ENCODE measurements at regions not wholly inside any gene's neighbourhood (a gene's known extent, or its start where the extent isn't known, plus 50 kb on each side); places are given as distances from the start of the nearest gene placed in this dataset.

DNA sequence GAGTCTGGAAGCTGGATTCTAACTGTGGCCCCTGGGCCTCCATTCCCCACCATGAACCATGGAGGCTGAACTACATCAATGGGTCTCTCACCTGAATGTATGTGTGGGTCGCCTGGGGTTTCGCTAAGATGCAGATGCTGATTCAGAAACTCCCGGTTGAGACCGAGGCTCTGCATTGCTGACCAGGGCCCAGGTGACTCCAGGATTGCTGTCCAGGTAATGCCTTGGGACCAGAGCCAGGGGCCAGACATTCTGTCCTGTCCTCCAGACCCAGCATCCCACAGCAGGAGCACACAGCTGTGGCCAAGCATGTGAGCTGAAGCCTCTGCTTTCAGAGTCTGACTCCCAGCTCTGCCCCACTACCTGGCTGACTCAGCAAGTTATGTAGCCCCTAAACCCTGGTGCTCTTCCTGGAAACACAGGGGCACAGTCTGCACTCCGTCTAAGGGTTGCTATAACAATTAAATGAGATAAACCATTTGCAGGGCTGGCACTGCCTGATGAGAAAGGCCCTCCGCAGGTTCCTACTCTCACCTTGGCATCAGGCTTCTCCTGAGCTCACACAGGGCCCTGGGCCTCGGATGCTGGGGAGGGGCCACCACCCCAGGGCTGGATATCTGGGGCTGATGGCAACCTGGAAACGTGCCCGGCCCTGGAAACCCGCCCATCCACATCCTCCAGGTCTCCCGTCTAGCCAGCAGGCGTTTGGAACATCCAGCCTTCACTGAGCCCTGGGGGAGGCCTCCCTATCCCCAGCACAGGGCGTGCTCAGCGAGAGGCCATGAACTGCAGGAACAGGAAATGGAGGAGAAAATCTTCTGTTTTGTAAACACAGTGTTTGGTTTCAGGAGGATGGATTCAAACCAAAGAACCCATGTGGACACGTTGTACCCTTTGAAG is 175.7 kb downstream of the DLL1 start:
- DNase-seq (ENCODE audit: low spot score), result no peak

DNA sequence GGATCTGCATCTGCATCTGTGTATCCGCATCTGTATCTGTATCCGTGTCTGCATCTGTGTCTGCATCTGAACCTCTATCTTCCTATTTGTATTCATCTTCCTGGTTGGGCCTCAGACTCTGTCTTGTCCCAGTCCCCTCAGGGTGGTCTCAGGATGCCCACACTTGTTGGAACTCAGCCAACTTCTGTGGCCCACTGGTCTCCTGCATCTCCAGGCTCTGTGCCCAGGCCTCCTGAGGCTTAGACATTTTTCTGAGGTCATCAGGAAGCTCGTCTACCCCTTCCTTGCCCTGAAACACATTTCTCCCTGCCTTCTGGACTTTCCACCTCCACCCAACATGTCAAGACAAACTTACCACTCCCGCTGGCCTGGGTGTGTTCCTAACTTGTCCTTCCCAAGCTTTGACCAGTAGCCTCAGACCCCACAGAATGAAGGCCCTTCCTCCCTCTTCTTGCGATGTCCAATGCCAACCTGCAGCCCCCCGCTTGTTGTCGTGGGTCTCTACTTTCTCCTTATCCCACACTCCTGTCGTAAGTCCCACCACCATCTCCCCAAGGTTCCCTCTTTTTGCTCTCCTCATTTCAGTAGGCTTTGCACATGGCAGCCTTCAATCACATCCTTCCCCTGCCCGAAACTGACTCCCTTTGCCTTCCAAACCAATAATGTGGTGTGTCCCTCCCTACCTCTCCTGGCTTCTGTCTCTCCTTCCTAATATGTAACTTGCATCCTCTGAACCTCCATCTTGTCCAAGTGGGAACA is 176.5 kb downstream of the DLL1 start:
- no peak for DNase-seq (ENCODE audit: low spot score)

DNA sequence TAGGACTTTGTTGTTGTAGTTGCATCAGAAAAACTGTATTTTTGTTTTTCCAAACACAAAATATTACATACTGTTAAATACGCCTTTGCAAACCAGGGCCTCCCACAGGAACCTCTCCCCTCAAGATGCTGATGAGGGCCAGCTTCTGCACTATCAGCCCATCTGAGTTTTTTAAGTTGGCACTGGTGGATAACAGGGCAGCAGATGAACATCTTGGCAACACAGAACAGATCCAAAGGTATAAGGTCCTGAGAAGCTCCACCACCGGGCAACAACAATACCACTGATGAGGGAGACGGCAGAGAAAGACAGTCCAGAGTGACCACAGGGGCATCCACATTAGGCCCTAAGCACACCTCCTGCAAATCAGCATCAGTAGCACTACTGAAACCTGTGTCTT is 177.7 kb downstream of the DLL1 start:
- no peak for DNase-seq (ENCODE audit: low spot score)

DNA sequence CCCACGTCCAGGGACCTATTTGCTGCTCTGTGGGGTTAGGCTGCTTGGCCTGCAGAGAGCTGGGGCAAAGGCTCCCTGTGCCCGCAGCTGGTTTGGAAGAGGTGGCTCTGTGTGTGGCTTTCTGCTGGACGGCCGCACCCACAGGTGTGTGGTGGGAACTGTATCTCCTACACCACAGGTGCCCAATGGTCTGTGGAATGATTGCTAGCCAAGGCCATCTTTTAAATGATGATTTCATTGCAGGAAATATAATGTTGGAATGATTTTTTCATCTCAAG is 178.4 kb downstream of the DLL1 start:
- DNase-seq (ENCODE audit: low spot score), result no peak

DNA sequence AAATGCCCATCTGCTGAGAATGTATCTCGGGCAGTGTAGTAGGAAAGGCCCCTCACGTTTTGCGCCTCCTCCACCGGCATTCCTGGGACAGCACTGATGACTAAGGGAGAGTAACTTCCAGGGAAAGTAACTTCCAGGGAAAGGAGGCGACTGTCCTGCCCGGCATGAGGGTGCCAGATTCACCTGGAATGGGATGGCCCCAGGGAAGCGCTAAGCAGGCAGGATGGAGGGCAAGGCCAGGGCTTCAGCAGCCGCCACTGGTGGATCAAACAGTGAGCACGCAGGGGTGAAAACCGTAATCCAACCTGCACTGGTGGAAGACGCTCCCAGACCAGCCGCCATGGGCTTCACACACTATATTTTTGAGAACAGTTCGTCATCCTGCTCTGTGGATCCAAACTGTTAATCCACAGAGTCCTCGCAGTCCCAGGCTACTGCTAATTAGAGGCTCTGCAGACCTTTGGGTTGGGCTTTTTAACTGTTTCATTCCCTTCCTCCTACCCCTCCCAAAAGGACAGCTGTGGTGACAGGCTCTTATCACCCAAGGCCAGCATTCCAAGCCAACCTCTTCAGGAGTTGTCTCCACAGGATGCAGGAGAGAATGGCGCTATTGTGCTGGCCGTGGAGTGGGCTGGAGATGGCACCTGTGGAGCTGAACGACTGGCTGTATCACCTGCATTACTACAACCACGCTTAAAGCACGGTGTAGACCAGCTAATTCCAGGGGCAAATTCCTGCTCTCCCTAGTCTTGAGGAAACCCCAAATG is 178.9 kb downstream of the DLL1 start:
- no peak for DNase-seq (ENCODE audit: low spot score)

DNA sequence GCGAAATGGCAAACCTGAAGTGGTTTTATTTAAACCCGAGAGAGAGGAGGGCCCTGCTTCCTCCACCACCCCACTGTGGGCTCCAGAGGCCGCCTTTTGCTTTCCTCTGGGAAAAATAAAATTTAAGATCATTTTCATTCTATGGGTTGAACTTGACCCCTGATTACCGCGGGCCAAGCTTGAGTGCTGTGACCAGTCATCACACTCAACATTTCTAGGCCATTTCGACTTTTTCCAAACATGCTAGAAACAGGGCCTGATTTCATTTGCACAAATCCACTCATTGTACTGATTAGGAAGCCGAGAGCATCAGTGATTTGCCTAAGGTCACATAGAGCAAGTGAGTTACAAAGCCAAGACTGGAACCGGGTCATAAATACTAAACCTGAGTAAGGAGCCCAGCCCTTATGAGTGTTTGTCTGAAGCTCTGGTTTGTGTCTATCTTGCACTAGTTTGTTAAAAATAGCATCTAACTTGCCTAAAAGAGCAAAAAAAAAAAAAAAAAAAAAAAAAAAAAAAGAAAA is 179.7 kb downstream of the DLL1 start:
- DNase-seq (ENCODE audit: low spot score), result no peak

DNA sequence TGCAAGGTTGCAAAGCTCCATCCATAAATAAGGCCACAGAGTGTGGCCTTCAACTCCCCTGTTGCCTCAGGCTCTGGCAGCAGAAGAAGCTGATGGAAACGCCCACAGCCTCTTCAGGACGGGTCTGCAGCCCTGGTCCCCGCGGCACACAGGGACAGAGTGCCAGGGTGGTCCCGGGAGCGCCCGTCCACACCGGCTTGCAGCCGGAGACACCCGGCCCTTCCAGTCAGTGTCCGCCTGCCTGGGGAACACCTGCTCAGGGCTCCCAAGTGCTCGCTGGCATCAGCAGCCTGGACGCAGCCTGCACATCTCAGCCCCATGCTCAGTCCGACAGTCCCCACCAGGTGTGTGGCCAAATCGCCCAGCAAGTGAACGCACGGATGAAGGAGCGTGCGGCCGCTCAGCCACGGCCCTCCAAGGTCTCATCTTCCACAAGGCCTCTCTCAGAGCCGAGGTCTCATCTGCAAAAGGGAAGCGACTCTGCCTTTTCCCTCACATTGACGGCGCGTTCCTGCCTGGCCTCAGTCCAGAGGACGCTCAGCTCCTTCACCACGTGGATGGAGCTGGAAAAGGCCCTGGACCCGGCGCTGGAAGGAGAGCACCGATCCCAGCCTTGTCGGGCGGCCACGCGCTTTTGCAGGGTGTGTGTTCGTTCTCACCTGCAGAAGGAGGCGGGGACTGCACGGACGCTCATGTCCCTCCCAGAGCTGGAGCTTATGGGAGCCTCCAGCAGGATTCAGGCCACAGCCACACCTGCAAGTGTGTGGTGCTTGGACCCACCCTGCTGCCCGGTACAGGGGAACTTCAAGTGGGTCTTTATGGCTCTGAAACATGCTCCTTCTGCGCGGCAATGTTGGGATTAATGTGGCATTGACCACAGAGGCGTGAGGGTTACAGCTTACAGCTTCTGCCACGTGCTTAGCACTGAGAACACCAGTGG is 180.4 kb downstream of the DLL1 start:
- DNase-seq (ENCODE audit: low spot score), result no peak

DNA sequence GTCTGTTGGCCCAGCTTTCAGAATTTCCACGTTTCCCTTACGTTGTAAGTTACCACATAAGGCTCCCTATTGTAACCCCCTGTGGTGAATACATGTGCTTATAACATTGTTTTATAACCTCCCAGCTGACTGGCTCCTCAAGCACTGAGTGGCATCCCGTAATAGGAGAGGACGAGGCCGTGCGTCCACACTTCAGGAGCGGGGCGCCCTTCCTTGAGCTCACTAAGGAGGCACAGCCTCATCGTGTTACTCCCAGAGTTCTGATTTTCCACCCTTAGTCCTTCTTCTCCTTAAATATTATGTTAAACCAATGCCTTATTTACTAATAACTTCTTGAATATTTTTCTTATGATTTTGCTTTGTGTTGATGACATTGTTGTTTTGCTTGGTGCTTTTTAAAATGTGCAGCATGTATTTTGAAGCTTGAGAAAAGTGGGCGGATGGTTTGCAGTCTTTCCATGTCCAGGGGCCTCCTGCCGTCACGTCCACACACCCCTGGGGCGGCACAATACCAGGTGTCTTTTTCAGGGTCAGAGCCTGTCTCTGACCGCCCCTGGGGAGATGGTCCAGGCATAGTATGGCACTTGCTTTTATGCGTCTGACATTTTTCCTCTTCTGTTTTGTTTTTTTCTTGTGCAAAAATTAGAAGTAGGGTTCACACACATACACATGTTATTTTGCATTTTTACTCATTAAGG is 181.8 kb downstream of the DLL1 start:
- no peak for DNase-seq (ENCODE audit: low spot score)

DNA sequence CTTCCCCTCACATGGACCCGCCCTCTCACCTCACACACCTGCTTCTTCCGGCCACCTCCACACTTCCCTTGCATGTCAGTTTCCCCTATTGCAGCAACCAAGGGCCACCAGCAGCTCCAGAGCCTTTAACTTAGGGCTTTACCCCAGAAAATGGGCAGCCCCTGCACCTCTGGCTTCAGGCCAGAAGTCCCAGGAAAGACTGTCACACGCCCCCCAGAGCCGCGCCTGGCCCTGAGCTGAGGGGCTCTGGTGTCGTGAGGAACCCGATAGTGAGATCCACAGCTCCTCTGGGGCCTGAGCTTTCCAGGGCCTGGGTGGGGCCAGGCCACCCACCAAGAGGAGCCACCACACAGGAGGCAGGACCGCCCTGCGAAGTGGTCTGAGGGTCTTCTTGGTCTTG is 182.4 kb downstream of the DLL1 start:
- DNase-seq (ENCODE audit: low spot score), result no peak

DNA sequence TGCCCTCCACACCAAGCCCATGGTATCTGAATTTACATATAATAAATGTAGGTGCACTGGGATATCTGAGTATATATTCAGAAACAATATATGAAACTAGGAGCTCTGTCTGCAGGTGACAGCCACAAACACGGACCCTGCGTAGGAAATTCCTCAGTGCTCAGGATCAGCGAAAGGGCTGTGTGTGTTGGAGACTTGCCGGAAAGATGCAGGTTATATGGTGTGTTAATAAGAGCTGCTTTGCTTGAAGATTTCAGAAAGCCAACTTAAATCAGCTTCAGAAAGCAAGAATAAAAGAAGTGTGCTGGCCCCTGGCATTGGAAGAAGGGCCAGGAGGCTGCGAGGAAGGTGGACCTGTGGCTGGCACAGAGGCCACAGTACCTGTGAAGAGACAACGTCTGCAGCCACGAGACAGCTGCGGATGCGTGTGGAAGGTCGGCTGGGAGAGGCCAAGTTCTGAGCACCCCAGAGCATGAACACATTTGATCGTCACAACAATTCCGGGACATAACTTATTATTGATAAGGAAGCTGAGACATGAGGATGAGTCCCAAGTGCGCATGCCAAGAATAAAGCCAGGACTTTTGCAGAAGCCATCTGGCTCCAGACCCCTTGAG is 183.2 kb downstream of the DLL1 start:
- no peak for DNase-seq (ENCODE audit: low spot score)

DNA sequence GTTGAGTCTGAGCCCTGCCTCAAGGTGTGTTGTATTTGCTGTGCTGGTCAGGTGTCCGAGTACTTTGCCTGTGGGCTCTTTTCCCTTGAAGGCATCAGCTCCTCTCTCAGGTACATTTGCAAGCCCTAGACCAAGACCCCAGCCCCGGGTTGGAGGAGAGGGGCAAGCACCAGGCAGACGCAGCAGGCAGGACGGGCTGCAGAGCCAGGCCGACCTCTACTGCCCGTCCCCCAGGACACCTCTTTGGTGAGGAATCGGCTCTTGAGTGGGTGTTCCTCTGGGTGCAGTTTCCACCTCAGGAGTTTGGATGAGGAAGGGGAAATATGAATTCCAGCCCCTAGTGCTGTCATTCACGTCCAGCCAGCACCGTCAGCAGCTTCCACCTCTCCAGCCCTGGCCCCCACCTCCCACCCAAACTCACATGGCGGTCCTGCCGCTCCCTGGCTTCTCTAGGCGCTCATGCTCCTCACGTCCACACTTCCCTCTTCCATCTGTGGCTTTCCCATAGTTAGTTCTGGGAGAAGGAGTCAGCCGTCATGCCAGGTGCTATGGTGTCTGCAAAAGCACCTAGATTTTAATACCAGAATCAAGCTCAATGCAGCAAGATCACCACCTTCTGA is 183.9 kb downstream of the DLL1 start:
- DNase-seq (ENCODE audit: low spot score), result no peak

DNA sequence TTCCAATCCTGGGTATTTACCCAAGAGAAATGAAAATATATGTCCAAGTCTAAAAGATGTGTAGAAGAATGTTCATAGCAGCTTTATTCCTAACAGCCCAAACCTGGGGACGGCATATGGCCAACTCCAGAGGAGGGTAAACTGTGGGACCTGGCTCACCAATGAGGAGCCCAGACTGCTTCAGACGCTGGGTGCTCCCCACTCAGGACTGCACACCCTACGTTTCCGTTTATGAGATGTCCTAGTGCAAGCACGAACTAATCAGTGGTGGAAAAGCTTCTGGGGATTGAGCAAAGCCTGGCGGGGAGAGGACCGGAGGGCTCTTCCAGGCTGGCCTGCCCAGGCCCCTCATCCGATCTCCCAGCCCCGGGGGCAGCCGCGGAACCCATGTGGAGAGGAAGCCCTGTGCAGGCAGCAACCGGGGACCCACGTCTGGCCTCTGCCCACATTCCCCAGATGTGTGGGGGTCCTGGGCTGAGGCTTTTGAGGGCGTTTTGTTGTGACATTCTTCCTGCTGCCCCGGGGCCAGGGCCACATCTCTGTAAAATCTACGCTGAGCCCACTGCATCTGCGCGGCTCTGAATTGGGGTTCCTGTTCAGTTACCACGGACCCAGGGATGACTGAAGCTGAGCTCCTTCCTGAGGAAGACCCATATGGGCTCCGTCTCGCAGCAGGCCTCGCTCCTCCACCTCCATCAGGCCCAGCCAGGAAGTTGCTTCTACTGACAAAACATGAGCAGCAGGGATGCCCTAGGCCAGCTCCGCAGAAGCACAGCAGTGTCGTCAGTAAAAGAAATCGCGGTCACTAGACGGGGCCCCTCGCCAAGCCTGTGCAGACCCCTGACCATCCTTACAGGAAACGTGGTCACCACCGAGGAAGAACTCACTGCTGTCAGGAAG is 188.0 kb downstream of the DLL1 start:
- DNase-seq (ENCODE audit: low spot score), result no peak

DNA sequence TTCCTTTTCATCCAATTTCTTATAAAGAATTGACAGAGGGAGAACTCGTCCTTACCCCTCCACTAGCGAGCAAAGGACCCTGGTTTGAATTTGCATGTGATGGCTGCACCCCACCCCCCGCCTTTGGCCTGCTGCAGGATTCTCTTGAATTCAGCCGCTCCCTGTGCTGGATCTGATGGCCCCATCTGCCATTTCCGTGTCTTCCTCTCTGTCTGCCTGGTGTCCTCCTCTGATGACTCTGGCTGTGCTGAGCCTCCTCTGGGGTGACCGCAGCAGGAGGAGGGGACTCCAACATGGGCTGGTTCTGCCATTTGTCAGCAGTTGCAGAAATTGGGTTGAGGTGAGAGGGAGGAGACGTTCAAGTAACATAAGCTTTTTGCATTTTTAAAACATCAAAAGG is 188.8 kb downstream of the DLL1 start:
- no peak for DNase-seq (ENCODE audit: low spot score)

DNA sequence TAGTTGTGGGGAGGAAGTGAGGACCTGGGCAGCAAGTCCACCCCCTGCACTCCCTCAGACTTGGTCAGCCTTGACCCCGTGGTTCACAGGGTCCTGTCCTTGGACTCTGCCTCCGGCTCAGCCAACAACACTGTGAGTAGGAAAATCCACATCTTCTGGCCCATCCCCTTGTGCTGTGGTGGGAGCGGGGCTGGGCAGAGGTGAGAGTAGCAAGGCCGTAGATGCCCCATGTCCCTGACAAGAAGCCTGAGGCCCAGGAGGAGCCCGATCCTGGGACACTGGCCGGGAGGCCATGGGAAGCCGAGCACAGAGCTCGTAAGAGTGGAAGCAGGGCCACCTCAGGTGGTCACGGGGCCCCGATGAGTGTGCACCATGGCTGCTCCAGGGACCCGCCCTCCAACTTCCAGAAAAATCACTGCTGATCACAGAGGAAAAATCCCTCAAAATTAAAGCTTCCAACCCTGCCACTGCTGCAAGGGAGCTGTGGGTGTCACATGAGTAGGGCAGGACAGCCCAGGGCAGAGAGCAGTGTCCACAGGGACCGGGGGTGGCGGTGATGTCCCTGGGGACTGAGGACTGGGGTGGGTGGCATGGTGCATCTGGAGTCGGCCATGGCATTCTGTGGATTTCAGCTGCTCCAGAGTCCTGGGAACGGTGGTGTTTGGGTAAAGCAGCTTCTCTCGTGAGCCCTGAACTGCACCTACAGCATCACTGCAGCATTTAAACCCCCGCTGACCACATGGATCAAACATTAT is 189.4 kb downstream of the DLL1 start:
- no peak for DNase-seq (ENCODE audit: low spot score)

DNA sequence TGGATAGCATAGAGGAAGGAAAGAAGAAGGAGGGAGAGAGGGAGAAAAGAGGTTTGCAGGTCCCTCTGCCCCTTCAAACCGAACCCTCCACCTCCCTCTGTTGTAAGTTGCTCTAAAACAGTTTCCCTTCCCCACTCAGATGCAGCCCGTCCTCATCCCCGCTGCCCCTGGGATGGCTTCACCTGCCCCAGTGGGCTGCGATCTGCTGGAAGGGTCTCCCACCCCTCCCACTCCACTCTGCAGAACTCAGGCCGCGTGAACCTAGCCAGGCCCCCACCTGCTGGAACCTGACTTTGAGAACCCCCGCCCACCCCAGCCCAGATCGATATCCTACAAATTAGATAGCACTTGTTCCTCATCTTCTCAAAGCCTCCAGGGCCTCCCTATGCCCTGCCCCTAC is 190.8 kb downstream of the DLL1 start:
- DNase-seq (ENCODE audit: low spot score), result no peak

DNA sequence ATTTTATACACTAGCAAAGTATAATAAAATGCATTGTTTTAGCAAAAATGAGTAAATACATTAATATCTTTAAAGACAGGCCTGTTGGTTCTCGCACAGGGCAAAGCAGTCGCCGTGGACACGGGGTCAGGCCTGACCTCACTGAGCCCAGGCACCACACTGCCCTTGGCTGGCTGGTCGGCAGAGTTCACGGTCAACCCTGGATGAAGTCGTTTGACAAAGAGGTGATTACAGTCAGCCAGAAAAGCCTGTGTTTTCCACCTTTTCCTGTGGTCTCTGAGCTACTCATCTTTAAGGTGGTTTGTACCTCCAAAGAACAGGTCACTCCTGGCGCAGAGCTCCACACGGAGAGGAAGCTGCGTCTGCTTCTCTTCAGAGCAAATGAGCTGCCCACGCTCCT is 191.5 kb downstream of the DLL1 start:
- no peak for DNase-seq (ENCODE audit: low spot score)

DNA sequence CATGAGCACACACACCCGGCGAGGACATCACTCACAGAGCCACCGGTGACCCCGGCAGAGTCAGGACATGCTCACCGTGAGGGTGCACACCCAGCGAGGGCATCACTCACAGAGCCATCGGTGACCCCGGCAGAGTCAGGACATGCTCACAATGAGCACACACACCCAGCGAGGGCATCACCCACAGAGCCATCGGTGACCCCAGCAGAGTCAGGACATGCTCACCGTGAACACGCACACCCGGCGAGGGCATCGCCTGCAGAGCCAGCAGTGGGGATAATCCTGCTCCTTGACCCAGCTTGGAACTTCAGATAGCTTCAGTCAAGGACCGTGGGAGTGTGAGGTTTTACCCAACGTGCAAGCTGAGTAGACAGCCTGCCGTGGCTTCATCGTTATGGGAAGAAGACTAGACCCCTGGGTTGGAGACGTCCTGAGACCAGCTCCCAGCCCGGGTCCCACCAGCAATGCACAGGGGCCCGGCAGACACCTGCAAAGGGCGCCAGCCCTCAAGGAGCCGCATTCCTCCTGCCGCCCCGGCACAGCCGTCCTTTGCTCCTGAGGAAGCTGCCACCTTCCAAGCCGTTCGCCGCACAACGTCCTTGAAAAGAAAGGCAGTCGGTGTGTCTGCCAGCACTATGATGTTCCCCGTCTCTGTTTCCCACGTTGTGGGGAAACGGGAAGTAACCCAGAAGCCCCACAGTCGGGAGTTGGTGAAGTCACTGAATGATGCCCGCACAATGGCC is 192.3 kb downstream of the DLL1 start:
- DNase-seq (ENCODE audit: low spot score), result no peak
